Progenitor cell of endocrine pancreas (in vitro differentiated cells): ENCODE measurements at regions not wholly inside any gene's neighbourhood (a gene's known extent, or its start where the extent isn't known, plus 50 kb on each side); places are given as distances from the start of the nearest gene placed in this dataset.

Source experiments
- DNase-seq: peaks from one replicate; pipeline ENCODE4 v3.0.0; 2021; ENCODE audit warnings: low spot score; ENCODE audit not compliant: unreplicated experiment
- H3K27ac Mint-ChIP-seq: 2 replicates; pipeline ENCODE4 v1.8.0; 2021; ENCODE audit warnings: mild to moderate bottlenecking, moderate library complexity, mixed read lengths
- H3K27me3 Mint-ChIP-seq: 2 replicates; pipeline ENCODE4 v1.8.0; 2021; ENCODE audit warnings: mixed read lengths
- H3K36me3 Mint-ChIP-seq: 2 replicates; pipeline ENCODE4 v1.8.0; 2022; ENCODE audit warnings: mixed read lengths; ENCODE audit not compliant: insufficient read depth
- H3K4me1 Mint-ChIP-seq: 2 replicates; pipeline ENCODE4 v1.8.0; 2021; ENCODE audit warnings: low read depth, mixed read lengths
- H3K4me3 Mint-ChIP-seq: 2 replicates; pipeline ENCODE4 v1.8.0; 2021; ENCODE audit warnings: low read depth, mild to moderate bottlenecking, moderate library complexity, mixed read lengths
- H3K9me3 Mint-ChIP-seq: 2 replicates; pipeline ENCODE4 v1.8.0; 2021; ENCODE audit warnings: low read depth, mixed read lengths
- TF ChIP-seq, protein P1 (sequence below): fragments of 200-600 bp; sonication (generic); IDR thresholded peaks from one replicate; pipeline ENCODE4 v1.5.0; 2021; ENCODE audit warnings: antibody characterized with exemption, mild to moderate bottlenecking; ENCODE audit not compliant: unreplicated experiment

GRCh38 chr20:60454491-60454890 is 496.3 kb downstream of the CDH26 start:
- H3K4me1 Mint-ChIP-seq: no peaks in the 10 kb centered on the region
- peaks cover 18% of the 10 kb centered on the region for H3K27me3 Mint-ChIP-seq
- no peak overlapping the region for H3K27ac Mint-ChIP-seq
- TF ChIP-seq, protein P1, sequence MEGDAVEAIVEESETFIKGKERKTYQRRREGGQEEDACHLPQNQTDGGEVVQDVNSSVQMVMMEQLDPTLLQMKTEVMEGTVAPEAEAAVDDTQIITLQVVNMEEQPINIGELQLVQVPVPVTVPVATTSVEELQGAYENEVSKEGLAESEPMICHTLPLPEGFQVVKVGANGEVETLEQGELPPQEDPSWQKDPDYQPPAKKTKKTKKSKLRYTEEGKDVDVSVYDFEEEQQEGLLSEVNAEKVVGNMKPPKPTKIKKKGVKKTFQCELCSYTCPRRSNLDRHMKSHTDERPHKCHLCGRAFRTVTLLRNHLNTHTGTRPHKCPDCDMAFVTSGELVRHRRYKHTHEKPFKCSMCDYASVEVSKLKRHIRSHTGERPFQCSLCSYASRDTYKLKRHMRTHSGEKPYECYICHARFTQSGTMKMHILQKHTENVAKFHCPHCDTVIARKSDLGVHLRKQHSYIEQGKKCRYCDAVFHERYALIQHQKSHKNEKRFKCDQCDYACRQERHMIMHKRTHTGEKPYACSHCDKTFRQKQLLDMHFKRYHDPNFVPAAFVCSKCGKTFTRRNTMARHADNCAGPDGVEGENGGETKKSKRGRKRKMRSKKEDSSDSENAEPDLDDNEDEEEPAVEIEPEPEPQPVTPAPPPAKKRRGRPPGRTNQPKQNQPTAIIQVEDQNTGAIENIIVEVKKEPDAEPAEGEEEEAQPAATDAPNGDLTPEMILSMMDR: no peak
- DNase-seq: no peak
- H3K9me3 Mint-ChIP-seq: no peaks in the 10 kb centered on the region
- H3K36me3 Mint-ChIP-seq: no peaks in the 10 kb centered on the region
- H3K4me3 Mint-ChIP-seq: no peak overlapping the region

DNA sequence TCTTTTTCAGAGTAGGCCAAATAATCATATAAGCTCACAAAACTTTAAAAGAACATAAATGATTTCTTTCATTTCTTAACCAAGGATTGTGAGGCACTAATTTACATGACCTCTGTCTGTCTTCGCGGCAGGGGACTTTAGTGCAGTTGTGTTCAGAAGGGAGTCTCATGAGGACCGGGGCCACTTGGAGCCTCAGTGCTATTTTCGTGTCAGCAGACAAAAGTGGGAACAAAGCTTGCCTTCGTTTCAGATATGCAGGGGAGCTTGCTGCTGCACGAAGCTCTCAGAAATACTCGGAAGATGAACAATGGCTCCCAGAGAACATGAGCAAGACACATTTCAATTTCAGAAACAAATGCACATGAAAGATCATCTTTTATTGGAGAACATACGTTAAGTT is 497.0 kb downstream of the CDH26 start:
- Mint-ChIP-seq H3K9me3 (peaks cover 3% of the 10 kb centered on the region), H3K27ac (no peak overlapping the region)

DNA sequence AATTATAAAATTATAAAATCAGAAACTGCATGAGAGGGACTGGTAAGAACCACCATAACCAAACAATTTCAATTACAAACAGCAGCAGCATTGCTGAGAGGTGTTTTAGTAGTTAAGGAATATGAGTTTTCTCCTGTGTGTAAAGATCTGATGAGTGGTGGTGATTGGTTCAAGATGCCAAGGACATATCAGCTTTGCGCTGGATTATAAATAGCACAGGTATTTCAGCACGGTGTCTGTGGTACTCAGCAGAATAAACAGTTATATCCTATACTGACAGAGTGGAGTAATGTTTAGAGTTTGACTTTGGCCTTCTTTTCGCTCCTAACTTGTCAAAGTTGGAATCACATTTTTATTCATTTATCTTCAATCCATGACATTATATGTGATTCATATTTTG is 501.0 kb downstream of the CDH26 start:
- TF ChIP-seq, protein P1: no peak
- no peak overlapping the region for H3K4me3 Mint-ChIP-seq
- peaks cover 4% of the 10 kb centered on the region for H3K9me3 Mint-ChIP-seq
- DNase-seq: no peak
- H3K4me1 Mint-ChIP-seq: no peaks in the 10 kb centered on the region
- H3K36me3 Mint-ChIP-seq: no peaks in the 10 kb centered on the region
- H3K27me3 Mint-ChIP-seq: peaks cover 14% of the 10 kb centered on the region
- H3K27ac Mint-ChIP-seq: no peak overlapping the region

More for the DNA sequence above, 497.0 kb downstream of the CDH26 start:
- no peaks in the 10 kb centered on the region for H3K36me3 Mint-ChIP-seq
- peaks cover 18% of the 10 kb centered on the region for H3K27me3 Mint-ChIP-seq
- no peaks in the 10 kb centered on the region for H3K4me1 Mint-ChIP-seq
- H3K4me3 Mint-ChIP-seq: no peak overlapping the region
- no peak for DNase-seq
- TF ChIP-seq, protein P1: no peak

DNA sequence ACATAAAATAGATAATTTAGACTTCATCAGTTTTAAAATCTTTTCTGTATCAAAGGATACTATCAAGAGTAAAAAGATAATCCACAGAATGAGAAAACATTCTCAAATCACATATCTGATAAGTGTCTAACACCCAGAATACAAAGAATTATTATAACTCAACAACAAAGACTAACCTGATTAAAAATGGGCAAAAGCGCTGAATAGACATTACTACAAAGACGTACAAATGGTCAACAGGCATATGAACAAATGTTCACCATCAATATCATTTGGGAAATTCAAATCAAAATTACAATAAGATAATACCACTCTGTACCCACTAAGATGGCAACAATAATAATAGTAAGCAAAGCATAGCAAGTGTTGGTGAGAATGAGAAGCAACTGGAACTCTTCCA is 503.8 kb downstream of the CDH26 start:
- Mint-ChIP-seq H3K36me3 (no peaks in the 10 kb centered on the region), H3K27ac (no peak overlapping the region), H3K9me3 (peaks cover 4% of the 10 kb centered on the region), H3K27me3 (peaks cover 15% of the 10 kb centered on the region), H3K4me3 (no peak overlapping the region), H3K4me1 (no peaks in the 10 kb centered on the region)
- TF ChIP-seq, protein P1: no peak
- no peak for DNase-seq

DNA sequence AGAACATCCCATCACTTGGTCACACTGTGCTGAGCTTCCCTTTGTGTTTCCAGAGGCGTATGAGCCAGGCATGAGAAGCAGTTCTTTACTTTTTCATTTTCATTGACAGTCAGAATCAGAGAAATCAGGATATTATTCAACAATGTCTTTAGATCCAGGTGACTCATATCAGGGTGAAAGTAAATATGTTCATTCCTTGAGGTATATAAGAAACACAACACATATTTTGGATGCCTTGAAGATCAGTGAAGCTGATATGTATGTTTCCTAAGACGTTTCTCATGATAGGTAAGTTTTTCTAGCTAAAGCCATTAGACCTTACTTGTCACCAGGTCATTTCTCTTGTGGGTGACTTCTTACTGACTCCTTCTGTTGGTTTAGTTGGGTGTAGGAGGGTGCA is 505.6 kb downstream of the CDH26 start:
- DNase-seq: no peak
- H3K4me1 Mint-ChIP-seq: peaks cover 5% of the 10 kb centered on the region
- peaks cover 4% of the 10 kb centered on the region for H3K9me3 Mint-ChIP-seq
- H3K27me3 Mint-ChIP-seq: peaks cover 11% of the 10 kb centered on the region
- TF ChIP-seq, protein P1: no peak
- H3K4me3 Mint-ChIP-seq: no peak overlapping the region
- H3K36me3 Mint-ChIP-seq: no peaks in the 10 kb centered on the region
- H3K27ac Mint-ChIP-seq: no peak overlapping the region
